ENCODE measurements at regions not wholly inside any gene's neighbourhood (a gene's known extent, or its start where the extent isn't known, plus 50 kb on each side); places are given as distances from the start of the nearest gene placed in this dataset.

- TF ChIP-seq POLR2A (IDR thresholded peaks at IDR 0.05), result no peak
- no peak for TF ChIP-seq CTCF (IDR thresholded peaks at IDR 0.05)
- no peak for ATAC-seq
- 21% methylated on average over 5 of the region's 64 CpGs for WGBS (ENCODE audit: insufficient coverage, low coverage, low lambda C conversion rate, missing lambda C conversion rate)
- Histone ChIP-seq H3K27ac (no peak overlapping the region), H3K36me3 (no peaks in the 10 kb centered on the region), H3K4me1 (peaks cover 0 to 6% (median 0%) of the 10 kb centered on the region in 4 donors), H3K4me3 (no peak overlapping the region), H3K27me3 (peaks cover 0 to 16% of the 10 kb centered on the region in 2 donors), H3K9me3 (no peaks in the 10 kb centered on the region)
- intact Hi-C loops (cut with DNase I), result no loop called here
- DNase-seq, result no peak
These were observed 103.5 kb upstream of the RCN1 start for GRCh38 chr11:31987118-31988005.

- intact Hi-C loops (cut with DNase I), result no loop called here
- H3K4me3 ChIP-seq, result no peak overlapping the region
- DNase-seq, result no peak
- no peaks in the 10 kb centered on the region for H3K9me3 ChIP-seq
- peaks cover 0 to 16% of the 10 kb centered on the region in 2 donors for H3K27me3 ChIP-seq
- H3K27ac ChIP-seq, result no peak overlapping the region
- H3K4me1 ChIP-seq, result peaks cover 0 to 6% (median 0%) of the 10 kb centered on the region in 4 donors
- peak in 1 of 4 donors; percentile 31 for ATAC-seq
- no peaks in the 10 kb centered on the region for H3K36me3 ChIP-seq
- TF ChIP-seq POLR2A (IDR thresholded peaks at IDR 0.05), result no peak
- TF ChIP-seq CTCF (IDR thresholded peaks at IDR 0.05), result no peak
- WGBS (ENCODE audit: insufficient coverage, low coverage, low lambda C conversion rate, missing lambda C conversion rate), result 44% methylated on average over 9 of the region's 10 CpGs
These were observed 104.5 kb upstream of the RCN1 start for GRCh38 chr11:31986201-31986889.

GRCh38 chr11:31981457-31981856 lies 109.4 kb upstream of the RCN1 start:
- TF ChIP-seq CTCF (IDR thresholded peaks at IDR 0.05) (no peak), POLR2A (IDR thresholded peaks at IDR 0.05) (no peak)
- 44% methylated on average over 1 of the region's 1 CpG for WGBS (ENCODE audit: insufficient coverage, low coverage, low lambda C conversion rate, missing lambda C conversion rate)
- H3K27ac ChIP-seq, result no peak overlapping the region
- DNase-seq (no peak), ATAC-seq (no peak)
- no peaks in the 10 kb centered on the region for H3K36me3 ChIP-seq
- H3K4me3 ChIP-seq, result no peak overlapping the region
- H3K4me1 ChIP-seq, result no peaks in the 10 kb centered on the region
- peaks cover 0 to 1% of the 10 kb centered on the region in 2 donors for H3K27me3 ChIP-seq
- intact Hi-C loops (cut with DNase I), result no loop called here
- H3K9me3 ChIP-seq, result no peaks in the 10 kb centered on the region

GRCh38 chr11:31977343-31977742 lies 113.5 kb upstream of the RCN1 start:
- WGBS (ENCODE audit: insufficient coverage, low coverage, low lambda C conversion rate, missing lambda C conversion rate), result 37% methylated on average over 3 of the region's 4 CpGs
- Histone ChIP-seq H3K36me3 (no peaks in the 10 kb centered on the region), H3K27ac (no peak overlapping the region), H3K9me3 (no peaks in the 10 kb centered on the region), H3K4me1 (no peaks in the 10 kb centered on the region), H3K27me3 (no peaks in the 10 kb centered on the region), H3K4me3 (no peak overlapping the region)
- intact Hi-C loops (cut with DNase I), result no loop called here
- DNase-seq, result no peak
- ATAC-seq, result no peak
- no peak for TF ChIP-seq POLR2A (IDR thresholded peaks at IDR 0.05)
- TF ChIP-seq CTCF (IDR thresholded peaks at IDR 0.05), result no peak
